Activated CD4-positive, alpha-beta T cell treated with anti-CD3 and anti-CD28 coated beads, Interleukin-2, Interleukin-4, amounts not matched to agents 100 ng/mL and 50 ng/mL, durations not matched to agents 16 hours and 8 hours (primary cell): ENCODE measurements at regions not wholly inside any gene's neighbourhood (a gene's known extent, or its start where the extent isn't known, plus 50 kb on each side); places are given as distances from the start of the nearest gene placed in this dataset.

ENCODE experiments used
- DNase-seq: peaks from one replicate; pipeline ENCODE4 v3.0.0-alpha.2; 2020; ENCODE audit warnings: low spot score

- DNase-seq = no peak
Observed at GRCh38 chr4:140212194-140212593, 58.2 kb upstream of the MAML3 start.

GRCh38 chr4:140211693-140212092 lies 57.7 kb upstream of the MAML3 start:
- no peak for DNase-seq

- DNase-seq = no peak
Observed at GRCh38 chr4:140211161-140211560, 57.2 kb upstream of the MAML3 start.

GRCh38 chr4:140208921-140209320 lies 54.9 kb upstream of the MAML3 start:
- no peak for DNase-seq
